ENCODE measurements at regions not wholly inside any gene's neighbourhood (a gene's known extent, or its start where the extent isn't known, plus 50 kb on each side); places are given as distances from the start of the nearest gene placed in this dataset. TPM values are rescaled to one million over a fixed set of nuclear protein-coding genes. Genes with fewer than 3 reads are reported as not detected.

DNA sequence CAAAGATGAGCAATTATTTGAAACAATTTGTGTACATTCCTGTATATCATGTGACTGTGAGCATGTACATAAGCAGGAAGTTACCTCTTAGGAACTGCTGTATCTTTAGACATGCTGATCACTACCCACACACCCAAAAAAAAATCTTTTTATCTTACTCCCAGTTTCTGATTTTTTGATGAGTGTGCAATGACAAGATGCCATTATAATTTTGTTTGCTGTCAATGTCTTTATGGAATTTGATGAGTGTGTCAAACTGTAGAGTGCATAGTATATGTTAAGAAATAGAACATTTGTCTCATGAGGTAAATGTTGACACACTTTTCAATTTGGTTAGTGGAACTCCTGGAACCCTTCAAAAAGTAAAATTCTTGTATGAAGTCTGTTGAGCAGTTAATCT is 84.0 kb upstream of the TMEFF2 start:
- FAIRE-seq: no peak
- no peak for DNase-seq (ENCODE audit: low spot score in 2 of 2)

GRCh38 chr2:192277494-192278109 is 82.9 kb upstream of the TMEFF2 start:
- FAIRE-seq (no peak), DNase-seq (ENCODE audit: low spot score in 2 of 2) (no peak)

GRCh38 chr2:192275632-192276031 is 80.9 kb upstream of the TMEFF2 start:
- no peak for FAIRE-seq
- no peak for DNase-seq (ENCODE audit: low spot score in 2 of 2)

DNA sequence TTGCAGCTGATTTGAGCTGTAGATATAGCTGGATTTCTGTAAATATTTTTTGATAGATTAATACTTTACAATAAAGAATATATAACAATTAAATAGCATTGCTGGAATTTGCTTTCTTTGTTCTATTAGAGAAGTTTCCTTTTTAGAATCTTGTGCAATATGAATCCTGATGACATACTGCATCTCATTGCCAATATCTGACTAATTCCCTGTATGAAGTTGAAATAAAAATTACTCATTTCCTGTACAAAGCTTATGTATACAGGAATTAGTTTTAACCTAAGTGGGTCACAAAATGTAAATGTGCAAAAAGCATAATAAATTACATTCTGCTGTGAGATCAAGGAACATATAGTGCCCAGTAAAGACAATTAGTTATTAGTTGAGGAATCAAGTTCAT is 72.8 kb upstream of the TMEFF2 start:
- no peak for DNase-seq (ENCODE audit: low spot score in 2 of 2)
- no peak for FAIRE-seq

DNA sequence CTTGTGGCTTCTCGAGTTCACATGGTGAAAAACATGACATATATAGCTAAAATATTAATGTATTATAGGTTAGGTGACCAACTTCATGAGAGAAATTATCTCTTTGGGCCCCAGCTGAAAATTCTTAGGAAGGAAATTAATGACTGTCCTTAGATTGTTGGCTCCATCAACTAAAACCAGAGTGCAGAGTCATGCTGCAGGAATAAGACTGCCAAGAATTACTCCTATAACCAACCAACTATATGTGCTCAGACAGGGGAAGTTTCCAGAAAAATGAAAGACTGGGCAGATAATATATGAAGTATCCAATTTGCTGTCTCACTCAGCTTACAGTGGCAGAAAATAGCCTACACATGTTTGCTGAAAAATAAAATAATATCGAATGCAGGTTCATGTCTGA is 71.0 kb upstream of the TMEFF2 start:
- DNase-seq (ENCODE audit: low spot score in 2 of 2) (no peak), FAIRE-seq (no peak)

GRCh38 chr2:192254444-192254843 is 59.7 kb upstream of the TMEFF2 start:
- no peak for DNase-seq (ENCODE audit: low spot score in 2 of 2)
- FAIRE-seq: no peak

- no peak for FAIRE-seq
- DNase-seq (ENCODE audit: low spot score in 2 of 2): no peak
These were observed 59.0 kb upstream of the TMEFF2 start for GRCh38 chr2:192253692-192254091.

GRCh38 chr2:192250961-192251360 is 56.2 kb upstream of the TMEFF2 start:
- DNase-seq (ENCODE audit: low spot score in 2 of 2): no peak

GRCh38 chr2:192247456-192247855 is 52.7 kb upstream of the TMEFF2 start:
- FAIRE-seq (no peak), DNase-seq (ENCODE audit: low spot score in 2 of 2) (no peak)

More at GRCh38 chr2:192250961-192251360, 56.2 kb upstream of the TMEFF2 start:
- FAIRE-seq: no peak

GRCh38 chr2:192246297-192246696 is 51.6 kb upstream of the TMEFF2 start:
- no peak for FAIRE-seq
- no peak for DNase-seq (ENCODE audit: low spot score in 2 of 2)

- FAIRE-seq (no peak), DNase-seq (ENCODE audit: low spot score in 2 of 2) (no peak)
These were observed 50.6 kb upstream of the TMEFF2 start for GRCh38 chr2:192245329-192245728.

Small RNA genes lying in the stretch of these regions (small RNA-seq; reads per million reads assigned to genes)
- not detected for gene AC068135.1
- not detected for gene AC074290.1
- not detected for gene RF00017
- not detected for gene RF00273
- not detected for gene RNU6-169P
